ENCODE measurements at regions not wholly inside any gene's neighbourhood (a gene's known extent, or its start where the extent isn't known, plus 50 kb on each side); places are given as distances from the start of the nearest gene placed in this dataset.

DNA sequence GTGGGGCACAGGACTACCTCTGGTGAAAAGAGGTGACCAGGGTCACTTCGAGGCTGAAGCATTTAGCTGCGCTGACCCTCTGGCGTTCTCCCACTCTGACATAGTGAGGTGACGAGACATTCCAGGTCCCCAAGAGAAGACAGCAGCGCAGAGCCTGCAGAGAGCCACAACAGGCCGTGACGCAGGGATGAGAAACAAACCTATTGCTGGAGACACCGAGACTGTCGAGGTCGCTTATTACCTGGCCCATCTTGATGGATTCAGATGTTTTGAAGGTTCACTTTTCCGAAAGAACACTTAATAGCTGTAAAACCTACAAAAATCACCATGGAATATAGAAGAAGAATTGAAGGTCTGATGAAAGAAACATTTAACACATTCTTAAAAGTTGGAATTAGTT lies 466.3 kb downstream of the NR2F2 start:
- no peak for TF ChIP-seq POLR2A (IDR thresholded peaks at IDR 0.05)
- no peak for TF ChIP-seq CTCF (IDR thresholded peaks at IDR 0.05)

Data from thyroid gland (tissue), 4 donors.